ENCODE measurements at regions not wholly inside any gene's neighbourhood (a gene's known extent, or its start where the extent isn't known, plus 50 kb on each side); places are given as distances from the start of the nearest gene placed in this dataset.

- Histone ChIP-seq H3K79me1 (ENCODE audit: insufficient read depth, low read depth, low read length, poor library complexity, severe bottlenecking) (no peaks in the 10 kb centered on the region), H3K4me2 (ENCODE audit: insufficient read depth, insufficient read length, low read length) (no peak overlapping the region), H3K27me3 (ENCODE audit: insufficient read depth, low read length) (peaks cover 12% of the 10 kb centered on the region; the same call in 1 of the 2 replicates), H2BK15ac (ENCODE audit: low read depth, low read length) (no peak overlapping the region), H3T11ph (ENCODE audit: low read length) (no peak overlapping the region), H3K23ac (ENCODE audit: insufficient read length, low read depth, low read length) (no peak overlapping the region), H3K18ac (ENCODE audit: insufficient read length, low read depth, low read length) (no peak overlapping the region), H3K14ac (ENCODE audit: insufficient read depth, low read length) (no peak overlapping the region), H2AK5ac (ENCODE audit: insufficient read length, low read length) (no peak overlapping the region), H3K9ac (ENCODE audit: extremely low read depth, insufficient read length, low read length) (no peak overlapping the region), H2AFZ (ENCODE audit: low read length) (no peak overlapping the region), H2BK12ac (ENCODE audit: insufficient read length, low read depth, low read length) (no peak overlapping the region), H4K8ac (replicated peaks; ENCODE audit: insufficient read length, low read depth, low read length) (no peak overlapping the region), H3K56ac (ENCODE audit: insufficient read length, low read depth, low read length) (no peak overlapping the region), H3K9me3 (ENCODE audit: control insufficient read depth, low read depth, low read length) (no peaks in the 10 kb centered on the region), H4K5ac (ENCODE audit: insufficient read length, low read depth, low read length) (no peak overlapping the region), H4K91ac (ENCODE audit: insufficient read length, low read depth, low read length) (no peak overlapping the region), H3K4ac (ENCODE audit: low read depth, low read length) (no peak overlapping the region), H2BK120ac (ENCODE audit: low read depth, low read length, poor library complexity, severe bottlenecking) (no peak overlapping the region), H2BK5ac (ENCODE audit: insufficient read length, low read length) (no peak overlapping the region), H3K23me2 (ENCODE audit: insufficient read length, low read depth, low read length, poor library complexity, severe bottlenecking) (no peaks in the 10 kb centered on the region), H3K27ac (ENCODE audit: insufficient read length, low read depth, low read length) (no peak overlapping the region), H4K20me1 (ENCODE audit: control insufficient read depth, insufficient read depth, insufficient read length) (no peaks in the 10 kb centered on the region), H3K79me2 (ENCODE audit: insufficient read depth, low read length) (no peaks in the 10 kb centered on the region), H2BK20ac (ENCODE audit: low read depth, low read length, poor library complexity, severe bottlenecking) (no peak overlapping the region), H3K4me1 (ENCODE audit: insufficient read depth, low read length) (no peaks in the 10 kb centered on the region)
- H3K9me3 Mint-ChIP-seq: peaks cover 0 to 2% of the 10 kb centered on the region in 2 experiments; a peak in 2 of 5 replicates
- H3K27me3 Mint-ChIP-seq (ENCODE audit: low read depth): peaks cover 81% of the 10 kb centered on the region
- TF ChIP-seq CTCF (conservative IDR thresholded peaks at IDR 0.05): no peak
- no peaks in the 10 kb centered on the region for H3K36me3 Mint-ChIP-seq (ENCODE audit: insufficient read depth in 1 of 3, low read depth in 3 of 3)
- no peak overlapping the region for H3K4me3 Mint-ChIP-seq
- peaks cover 50 to 60% of the 10 kb centered on the region in 2 experiments for H3K4me1 Mint-ChIP-seq
- DNase-seq: no peak
- no peak overlapping the region for H3K27ac Mint-ChIP-seq
- WGBS (ENCODE audit: extremely low coverage, insufficient read length, low lambda C conversion rate): no CpG with 5 or more reads among the region's 4 CpGs
Measured at GRCh38 chr2:234426616-234427015, 70.3 kb downstream of the ARL4C start.

Measured in H9 (cell line).